SKM-1 (cell line): ENCODE measurements at regions not wholly inside any gene's neighbourhood (a gene's known extent, or its start where the extent isn't known, plus 50 kb on each side); places are given as distances from the start of the nearest gene placed in this dataset.

Source experiments
- DNase-seq: peaks from one replicate; lab custom pipeline; 2025; ENCODE audit not compliant: unreplicated experiment; lab: John Stamatoyannopoulos, UW

GRCh38 chr5:125004009-125004408 is 257.6 kb upstream of the ZNF608 start:
- DNase-seq: no peak

DNA sequence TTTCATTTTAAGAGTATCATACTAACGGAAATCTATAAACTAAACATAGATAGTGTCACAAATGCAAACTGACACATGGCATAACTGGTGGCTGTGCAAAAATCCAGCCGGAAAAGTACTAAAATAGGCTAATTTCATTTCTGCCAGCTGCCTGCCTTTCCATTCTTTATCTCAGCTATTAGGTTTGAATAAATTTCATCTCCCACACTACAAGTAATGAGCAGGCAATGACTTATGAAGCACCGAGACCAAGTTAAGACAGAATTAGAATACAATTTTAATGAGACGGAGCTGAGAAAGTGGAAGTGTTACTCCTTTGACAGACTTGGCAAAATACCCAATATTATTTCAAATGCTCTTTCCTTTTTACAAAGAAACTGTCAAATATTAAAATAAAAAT is 258.8 kb upstream of the ZNF608 start:
- no peak for DNase-seq

DNA sequence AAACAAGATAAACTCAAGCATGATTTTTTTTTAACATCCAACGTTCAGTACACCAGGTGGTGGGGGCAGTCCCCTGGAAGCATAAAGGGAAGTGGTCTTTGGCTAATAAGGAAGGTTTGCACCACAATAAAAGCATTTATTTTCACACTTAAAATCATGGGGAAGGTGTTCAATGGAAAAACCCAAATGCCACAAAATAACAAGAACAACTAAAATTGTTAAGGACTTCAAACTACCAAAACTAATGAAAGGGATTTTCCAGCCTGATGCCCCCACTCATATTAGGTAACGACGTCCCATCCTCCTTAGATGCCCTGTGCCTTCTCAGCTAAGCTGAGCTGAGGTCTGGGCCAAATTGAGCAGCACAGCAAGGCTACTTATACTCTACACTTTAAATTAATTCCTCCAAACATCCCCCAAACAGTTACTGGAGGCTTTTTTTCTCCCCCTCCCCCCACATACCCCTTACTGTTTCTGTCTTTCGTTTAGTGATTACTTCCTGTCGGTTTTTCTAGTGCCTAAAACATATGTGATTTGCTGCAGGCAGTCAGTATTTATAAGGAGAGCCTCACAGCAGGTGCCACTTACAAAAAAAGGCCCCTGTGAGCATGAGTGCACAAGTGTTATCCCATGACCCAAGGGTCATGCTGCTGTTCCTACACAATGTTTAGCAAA is 259.7 kb upstream of the ZNF608 start:
- no peak for DNase-seq

- no peak for DNase-seq
Observed at GRCh38 chr5:125010356-125010755, 263.9 kb upstream of the ZNF608 start.

DNA sequence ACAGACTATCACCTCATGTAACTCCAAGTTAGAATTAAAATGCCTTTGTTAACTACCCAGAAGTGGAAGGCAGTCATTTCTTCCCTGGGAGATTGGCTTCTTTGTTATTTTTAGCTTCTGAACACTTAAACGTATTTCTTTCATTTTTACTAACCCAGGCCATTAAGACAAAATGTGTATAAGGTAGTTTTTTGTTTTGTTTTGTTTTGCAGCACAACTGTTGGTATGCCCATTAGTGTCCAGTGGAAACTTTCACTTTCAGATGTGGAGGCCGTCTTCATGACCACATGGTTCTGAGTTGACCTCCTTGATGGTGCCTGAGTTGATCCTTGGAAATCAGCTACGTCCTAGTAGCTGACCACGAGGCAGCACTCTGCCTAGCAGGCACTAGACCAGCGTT is 264.6 kb upstream of the ZNF608 start:
- DNase-seq: no peak

GRCh38 chr5:125011419-125011818 is 265.0 kb upstream of the ZNF608 start:
- no peak for DNase-seq

GRCh38 chr5:125011947-125012346 is 265.5 kb upstream of the ZNF608 start:
- no peak for DNase-seq

DNA sequence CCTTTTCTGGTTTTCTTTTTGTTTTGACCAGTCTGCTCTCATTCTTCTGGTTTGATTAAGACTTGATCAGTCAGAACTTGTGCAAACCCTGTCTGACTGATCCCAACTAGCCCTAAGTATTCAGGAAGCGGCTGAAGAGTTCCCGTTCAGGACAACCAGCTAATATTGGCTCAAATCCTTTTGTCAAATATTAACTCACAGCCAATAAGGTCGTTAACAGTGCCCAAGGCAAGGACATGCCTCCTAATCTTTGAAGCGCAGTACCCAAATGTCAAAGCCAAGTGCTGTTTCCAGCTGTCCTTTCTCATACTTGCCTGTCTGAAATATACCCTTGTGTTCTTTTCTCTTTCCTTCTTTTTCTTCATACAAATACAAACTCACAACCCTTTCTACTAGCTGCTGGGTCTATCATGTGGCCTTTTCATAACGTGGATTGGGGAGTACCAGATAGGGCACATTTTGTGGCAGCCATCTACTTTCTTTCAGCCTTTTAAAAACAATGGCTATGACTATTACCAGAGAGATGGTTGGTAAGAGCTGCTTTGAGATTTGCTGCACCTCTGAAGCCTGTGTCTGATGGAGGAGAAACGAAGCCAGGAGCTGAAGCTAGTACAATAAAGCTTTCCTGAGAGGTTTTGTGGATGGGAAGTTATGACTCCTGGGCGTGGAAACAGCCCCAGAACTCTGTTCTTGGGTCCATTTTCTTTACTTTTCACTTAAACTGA is 266.4 kb upstream of the ZNF608 start:
- no peak for DNase-seq

- no peak for DNase-seq
Observed at GRCh38 chr5:125014202-125014601, 267.8 kb upstream of the ZNF608 start.

GRCh38 chr5:125017796-125018195 is 271.4 kb upstream of the ZNF608 start:
- no peak for DNase-seq

DNA sequence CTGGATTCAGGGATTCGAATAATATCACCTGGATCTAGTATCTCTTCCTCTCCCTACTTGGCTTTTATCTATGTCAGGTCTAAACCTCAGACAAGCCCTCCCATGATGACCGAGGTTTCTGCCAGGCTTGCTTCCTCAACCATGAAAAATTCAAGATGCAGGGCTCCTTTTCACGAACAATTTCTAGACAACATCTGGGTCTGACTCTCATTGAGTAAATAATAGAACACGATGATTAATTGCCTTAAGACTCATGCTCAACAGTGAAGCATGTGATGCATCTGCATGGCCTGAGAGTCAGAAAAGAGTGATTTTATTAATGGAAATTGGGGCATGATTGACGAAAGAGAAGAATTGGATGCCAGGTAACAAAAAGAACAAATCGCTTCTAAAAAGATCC is 277.2 kb upstream of the ZNF608 start:
- no peak for DNase-seq

DNA sequence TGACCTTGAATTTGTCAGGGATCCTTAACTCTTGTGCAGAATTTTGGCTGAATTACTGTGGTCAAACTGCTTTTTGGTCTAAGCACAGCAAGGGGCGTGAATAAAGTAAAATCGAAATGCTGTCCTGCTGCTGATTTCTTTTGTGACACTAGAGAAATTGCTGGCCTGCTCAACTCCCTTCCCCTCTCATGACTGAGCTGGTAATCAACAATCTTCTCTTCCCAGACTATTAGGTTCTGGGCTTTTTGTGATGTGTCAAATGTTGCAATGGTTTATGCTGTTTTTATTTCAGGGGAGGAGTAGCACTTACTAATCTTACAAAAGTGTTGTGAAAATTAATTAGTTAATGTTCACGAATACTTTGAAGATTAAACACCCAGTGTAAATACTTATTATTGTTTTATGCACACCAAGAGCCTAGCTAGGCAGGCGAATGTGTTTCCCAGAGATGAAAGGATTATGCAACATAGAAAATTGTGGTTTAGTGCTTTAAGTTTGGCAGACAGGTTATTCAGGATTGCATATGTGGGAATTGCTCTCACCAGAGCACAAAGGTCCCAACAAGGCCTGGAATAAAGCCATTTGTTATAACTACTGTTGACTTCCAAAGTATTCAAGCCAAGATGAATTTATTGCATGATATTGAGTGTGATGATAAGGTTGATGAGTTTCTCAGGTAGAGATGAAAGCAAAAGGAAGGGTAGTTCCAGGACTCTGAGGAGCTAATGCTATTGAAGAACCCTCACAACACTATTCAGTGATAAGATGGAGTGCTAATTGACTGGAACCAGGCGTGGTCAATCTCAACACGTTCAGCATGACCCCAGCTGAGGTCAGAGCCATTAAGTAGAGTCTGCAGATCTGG is 280.7 kb upstream of the ZNF608 start:
- DNase-seq: no peak

- DNase-seq: no peak
Observed at GRCh38 chr5:125032286-125032685, 285.8 kb upstream of the ZNF608 start.

DNA sequence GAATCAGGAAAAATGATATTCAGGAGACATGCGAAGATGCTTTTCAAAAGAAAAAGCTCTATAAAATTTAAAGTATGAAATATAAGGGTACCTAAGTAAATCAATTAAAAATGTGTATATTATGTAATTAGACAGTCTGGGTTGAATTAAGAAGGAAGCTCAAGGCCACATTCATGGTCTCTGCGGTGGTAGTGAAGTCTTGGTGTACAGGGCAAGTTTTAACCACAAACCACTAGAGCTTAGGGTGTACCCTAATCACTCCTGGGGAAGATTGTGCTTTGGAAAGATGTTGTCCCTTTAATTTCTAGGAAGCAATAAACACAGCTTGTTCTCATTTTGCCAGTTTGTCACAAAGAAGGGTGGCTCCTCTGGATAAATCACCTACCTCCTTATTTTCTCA is 287.2 kb upstream of the ZNF608 start:
- DNase-seq: no peak

- DNase-seq: no peak
Observed at GRCh38 chr5:125034331-125034730, 287.9 kb upstream of the ZNF608 start.

DNA sequence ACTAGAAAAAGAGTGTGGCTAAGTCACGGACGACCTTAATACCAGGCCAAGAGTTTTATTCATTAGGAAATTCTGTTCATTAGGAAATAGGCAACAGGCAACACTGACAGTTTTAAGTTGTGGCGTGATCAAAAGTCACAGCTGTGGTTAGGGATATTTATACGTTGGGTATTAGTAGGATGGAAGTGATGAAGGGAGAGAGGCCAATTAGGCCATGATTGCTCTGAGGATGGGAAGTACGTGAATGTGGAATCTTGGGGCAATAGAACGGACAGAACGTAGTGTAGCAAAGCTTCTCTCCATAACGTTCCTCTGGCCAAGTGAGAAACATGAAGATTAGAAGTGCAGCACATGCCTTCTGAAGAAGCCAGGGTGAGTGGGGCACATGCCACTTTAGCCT is 290.1 kb upstream of the ZNF608 start:
- no peak for DNase-seq

GRCh38 chr5:125037020-125037419 is 290.6 kb upstream of the ZNF608 start:
- no peak for DNase-seq

DNA sequence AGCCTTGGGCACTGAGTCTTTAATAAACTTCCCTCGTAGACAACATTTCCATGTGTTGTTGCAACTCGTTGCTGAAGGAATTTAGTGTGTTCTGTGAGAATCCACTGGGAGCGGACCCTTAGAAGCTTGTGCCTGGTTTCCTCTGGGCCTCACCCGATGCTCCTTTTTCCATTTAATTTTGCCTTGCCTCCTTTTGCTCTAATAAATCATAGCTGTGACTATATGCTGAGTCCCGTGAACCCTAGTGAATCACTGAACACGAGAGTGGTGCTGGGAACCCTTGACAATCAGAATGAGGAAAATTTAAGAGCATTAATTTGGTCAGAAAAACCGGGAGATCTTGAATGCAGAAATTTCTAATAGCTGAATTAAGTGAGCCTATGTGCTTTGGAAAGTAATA is 291.1 kb upstream of the ZNF608 start:
- DNase-seq: no peak

DNA sequence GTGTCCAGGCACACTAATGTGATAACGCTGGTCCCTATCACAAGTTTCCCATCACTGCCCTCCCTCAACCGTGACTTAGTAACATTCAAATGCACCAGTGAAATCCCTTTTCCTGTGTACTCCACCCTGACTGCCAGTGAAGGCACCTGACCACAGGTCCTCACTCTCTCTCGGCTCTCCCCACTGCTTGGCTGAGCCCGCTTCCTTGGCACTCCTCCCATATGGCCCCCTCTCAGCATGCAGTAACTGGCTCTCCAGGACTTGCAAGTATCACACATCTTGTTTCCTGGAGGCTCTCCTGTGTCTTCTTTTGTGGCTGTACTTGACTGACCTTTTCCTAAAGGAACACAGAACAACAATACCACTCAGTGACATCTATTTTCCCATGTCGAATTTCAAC is 292.0 kb upstream of the ZNF608 start:
- DNase-seq: no peak

DNA sequence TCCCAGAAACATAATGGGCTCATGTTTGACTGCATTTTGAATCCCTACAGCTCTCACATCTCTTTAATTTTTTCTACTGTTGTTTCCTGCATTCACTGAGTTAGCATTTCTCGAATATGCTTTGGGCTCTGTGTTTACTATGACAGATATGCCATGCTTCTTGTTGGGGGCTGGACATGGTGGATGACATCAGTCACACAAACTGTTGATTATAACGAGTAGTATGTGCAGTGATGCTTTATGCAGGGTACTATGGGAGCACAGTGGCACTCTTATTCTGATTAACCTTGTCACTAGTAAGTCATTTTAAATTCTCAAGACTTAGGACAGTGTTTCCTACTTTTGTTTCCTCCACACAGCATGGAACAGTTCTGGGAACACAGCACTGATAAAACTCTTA is 295.4 kb upstream of the ZNF608 start:
- DNase-seq: no peak

GRCh38 chr5:125042261-125042890 is 295.9 kb upstream of the ZNF608 start:
- DNase-seq: no peak
